Nephron progenitor cell (in vitro differentiated cells): ENCODE measurements at regions not wholly inside any gene's neighbourhood (a gene's known extent, or its start where the extent isn't known, plus 50 kb on each side); places are given as distances from the start of the nearest gene placed in this dataset.

Experiments
- DNase-seq: peaks from one replicate; pipeline ENCODE4 v3.0.0; 2021
- H3K27ac Mint-ChIP-seq: 2 replicates; pipeline ENCODE4 v1.8.0; 2021; ENCODE audit warnings: mild to moderate bottlenecking, moderate library complexity, mixed read lengths
- H3K27me3 Mint-ChIP-seq: 2 replicates; pipeline ENCODE4 v1.8.0; 2021; ENCODE audit warnings: mild to moderate bottlenecking, low read depth, mixed read lengths; ENCODE audit not compliant: poor library complexity
- H3K36me3 Mint-ChIP-seq: 2 replicates; pipeline ENCODE4 v1.8.0; 2021; ENCODE audit warnings: low read depth, mixed read lengths
- H3K4me1 Mint-ChIP-seq: 2 replicates; pipeline ENCODE4 v1.8.0; 2021; ENCODE audit warnings: mixed read lengths
- H3K4me3 Mint-ChIP-seq: 2 replicates; pipeline ENCODE4 v1.8.0; 2021; ENCODE audit warnings: mild to moderate bottlenecking, moderate library complexity, mixed read lengths
- H3K9me3 Mint-ChIP-seq: 2 replicates; pipeline ENCODE4 v1.8.0; 2021; ENCODE audit warnings: mild to moderate bottlenecking, moderate library complexity, mixed read lengths
- CTCF ChIP-seq: fragments of 200-600 bp; sonication (generic); IDR thresholded peaks from 2 replicates; pipeline ENCODE4 v1.5.0; 2021; ENCODE audit warnings: antibody characterized with exemption

- Mint-ChIP-seq H3K27me3 (peaks cover 43% of the 10 kb centered on the region), H3K4me1 (peaks cover 25% of the 10 kb centered on the region), H3K36me3 (no peaks in the 10 kb centered on the region), H3K4me3 (no peak overlapping the region), H3K27ac (no peak overlapping the region), H3K9me3 (no peaks in the 10 kb centered on the region)
- DNase-seq: no peak
- no peak for TF ChIP-seq CTCF
Observed at GRCh38 chr11:31873124-31873523, 62.0 kb upstream of the PAX6 start.

GRCh38 chr11:31872076-31872443 is 60.9 kb upstream of the PAX6 start:
- no peaks in the 10 kb centered on the region for H3K36me3 Mint-ChIP-seq
- peaks cover 25% of the 10 kb centered on the region for H3K4me1 Mint-ChIP-seq
- H3K4me3 Mint-ChIP-seq: no peak overlapping the region
- H3K9me3 Mint-ChIP-seq: no peaks in the 10 kb centered on the region
- peaks cover 43% of the 10 kb centered on the region for H3K27me3 Mint-ChIP-seq
- TF ChIP-seq CTCF: no peak
- no peak overlapping the region for H3K27ac Mint-ChIP-seq
- DNase-seq: no peak

DNA sequence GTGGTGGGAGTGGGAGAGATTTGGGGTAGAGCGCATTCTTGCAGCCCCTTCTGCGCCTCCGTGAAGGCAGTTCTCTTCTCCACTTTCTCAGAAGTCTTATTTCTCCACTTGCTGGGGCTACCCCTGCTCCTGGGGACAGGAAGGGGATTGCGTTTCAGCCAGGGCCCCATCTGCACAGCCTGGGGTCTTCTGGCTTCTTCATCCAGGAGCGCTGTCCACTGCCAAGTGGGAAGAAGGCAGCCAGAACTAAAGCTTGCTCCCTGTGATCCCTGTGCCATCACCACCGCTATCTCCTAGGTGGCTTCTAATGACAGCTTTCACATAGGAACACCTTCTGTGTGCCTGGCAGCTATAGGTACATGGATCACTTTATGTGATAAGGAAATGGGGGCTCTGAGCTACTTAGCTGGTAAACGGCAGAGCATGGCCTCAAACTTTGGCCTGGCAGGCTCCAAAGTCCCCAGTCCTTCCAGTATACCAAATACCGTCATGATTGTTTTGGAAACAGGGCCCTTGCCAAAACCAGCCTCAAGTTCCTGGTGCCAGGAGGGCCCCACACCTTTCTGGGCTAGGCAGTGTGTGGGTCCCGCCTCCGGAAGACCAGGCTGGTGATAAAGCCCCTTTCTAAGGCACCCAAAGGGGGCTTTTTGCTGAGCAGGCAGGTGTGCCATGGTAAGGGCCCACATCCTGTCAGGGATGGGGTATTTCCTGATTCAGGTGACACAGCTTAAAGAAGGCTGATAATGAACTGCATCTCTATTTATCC is 60.4 kb upstream of the PAX6 start:
- Mint-ChIP-seq H3K36me3 (no peaks in the 10 kb centered on the region), H3K27ac (no peak overlapping the region), H3K4me3 (no peak overlapping the region), H3K9me3 (no peaks in the 10 kb centered on the region), H3K4me1 (peaks cover 25% of the 10 kb centered on the region), H3K27me3 (peaks cover 43% of the 10 kb centered on the region)
- no peak for DNase-seq
- no peak for TF ChIP-seq CTCF

GRCh38 chr11:31870609-31871309 is 59.6 kb upstream of the PAX6 start:
- peak; percentile 80 for DNase-seq
- Mint-ChIP-seq H3K27me3 (peaks cover 46% of the 10 kb centered on the region), H3K27ac (no peak overlapping the region), H3K4me3 (peak overlapping the region; percentile 30), H3K9me3 (no peaks in the 10 kb centered on the region), H3K4me1 (peaks cover 17% of the 10 kb centered on the region), H3K36me3 (no peaks in the 10 kb centered on the region)
- peak; percentile 64 for TF ChIP-seq CTCF

DNA sequence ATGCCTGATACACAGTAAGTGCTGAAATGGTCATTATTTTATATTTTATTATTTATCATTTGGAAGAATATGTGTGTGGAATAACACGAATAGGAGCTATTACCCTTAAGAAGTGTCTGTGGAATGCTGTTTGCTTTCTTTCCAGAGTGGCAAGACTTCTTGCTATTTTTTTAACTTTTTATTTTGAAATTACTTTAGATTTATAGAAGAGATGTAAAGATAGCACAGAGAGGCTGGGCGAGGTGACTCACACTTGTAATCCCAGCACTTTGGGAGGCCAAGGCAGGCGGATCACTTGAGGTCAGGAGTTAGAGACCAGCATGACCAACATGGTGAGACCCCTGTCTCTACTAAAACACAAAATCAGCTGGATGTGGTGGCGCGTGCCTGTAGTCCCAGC is 58.9 kb upstream of the PAX6 start:
- DNase-seq: no peak
- no peaks in the 10 kb centered on the region for H3K36me3 Mint-ChIP-seq
- no peak for TF ChIP-seq CTCF
- no peak overlapping the region for H3K27ac Mint-ChIP-seq
- H3K4me3 Mint-ChIP-seq: no peak overlapping the region
- H3K9me3 Mint-ChIP-seq: no peaks in the 10 kb centered on the region
- H3K4me1 Mint-ChIP-seq: peaks cover 12% of the 10 kb centered on the region
- peaks cover 43% of the 10 kb centered on the region for H3K27me3 Mint-ChIP-seq
